ENCODE measurements at regions not wholly inside any gene's neighbourhood (a gene's known extent, or its start where the extent isn't known, plus 50 kb on each side); places are given as distances from the start of the nearest gene placed in this dataset.

DNA sequence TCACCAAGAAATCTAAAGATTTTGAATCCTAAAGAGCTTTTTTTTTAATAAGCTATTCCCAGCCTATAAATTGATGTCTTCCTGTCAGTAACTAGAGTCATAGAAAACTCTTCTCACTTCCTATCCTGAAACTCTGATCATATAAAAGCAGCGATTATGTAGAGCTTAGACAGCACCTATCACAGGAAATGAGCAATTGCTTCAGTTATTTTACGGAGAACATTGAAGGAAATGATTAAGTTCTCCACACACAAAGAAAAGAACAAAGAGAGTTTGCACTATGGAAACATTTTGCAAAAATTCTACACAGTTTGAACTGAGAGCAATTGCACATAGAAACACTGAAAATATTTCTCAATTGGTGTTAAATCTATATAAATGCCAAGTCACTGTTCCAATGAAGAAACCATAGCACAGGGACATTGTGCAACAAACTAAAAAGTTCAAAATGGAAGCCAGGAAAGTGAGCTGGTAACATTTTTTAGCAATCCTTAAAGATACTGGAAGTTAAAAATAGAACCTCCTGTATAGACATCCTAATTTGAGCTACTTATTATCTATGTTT lies 291.5 kb upstream of the ARHGEF26 start:
- DNase-seq (no peak), ATAC-seq (no peak)
- WGBS, 2 donors, result 44 to 56% methylated on average over 2 of the region's 2 CpGs
- Histone ChIP-seq H3K36me3 (no peaks in the 10 kb centered on the region), H3K27ac (peak overlapping the region in 1 of 10 donors; percentile 18), H3K27me3 (no peaks in the 10 kb centered on the region), H3K9me3 (peaks cover 0 to 7% (median 0%) of the 10 kb centered on the region in 11 donors), H3K4me3 (no peak overlapping the region), H3K4me1 (no peaks in the 10 kb centered on the region)
- TF ChIP-seq, protein P1, sequence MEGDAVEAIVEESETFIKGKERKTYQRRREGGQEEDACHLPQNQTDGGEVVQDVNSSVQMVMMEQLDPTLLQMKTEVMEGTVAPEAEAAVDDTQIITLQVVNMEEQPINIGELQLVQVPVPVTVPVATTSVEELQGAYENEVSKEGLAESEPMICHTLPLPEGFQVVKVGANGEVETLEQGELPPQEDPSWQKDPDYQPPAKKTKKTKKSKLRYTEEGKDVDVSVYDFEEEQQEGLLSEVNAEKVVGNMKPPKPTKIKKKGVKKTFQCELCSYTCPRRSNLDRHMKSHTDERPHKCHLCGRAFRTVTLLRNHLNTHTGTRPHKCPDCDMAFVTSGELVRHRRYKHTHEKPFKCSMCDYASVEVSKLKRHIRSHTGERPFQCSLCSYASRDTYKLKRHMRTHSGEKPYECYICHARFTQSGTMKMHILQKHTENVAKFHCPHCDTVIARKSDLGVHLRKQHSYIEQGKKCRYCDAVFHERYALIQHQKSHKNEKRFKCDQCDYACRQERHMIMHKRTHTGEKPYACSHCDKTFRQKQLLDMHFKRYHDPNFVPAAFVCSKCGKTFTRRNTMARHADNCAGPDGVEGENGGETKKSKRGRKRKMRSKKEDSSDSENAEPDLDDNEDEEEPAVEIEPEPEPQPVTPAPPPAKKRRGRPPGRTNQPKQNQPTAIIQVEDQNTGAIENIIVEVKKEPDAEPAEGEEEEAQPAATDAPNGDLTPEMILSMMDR (IDR thresholded peaks at IDR 0.05), result no peak
- intact Hi-C loops (cut with DNase I), result no loop called here

DNA sequence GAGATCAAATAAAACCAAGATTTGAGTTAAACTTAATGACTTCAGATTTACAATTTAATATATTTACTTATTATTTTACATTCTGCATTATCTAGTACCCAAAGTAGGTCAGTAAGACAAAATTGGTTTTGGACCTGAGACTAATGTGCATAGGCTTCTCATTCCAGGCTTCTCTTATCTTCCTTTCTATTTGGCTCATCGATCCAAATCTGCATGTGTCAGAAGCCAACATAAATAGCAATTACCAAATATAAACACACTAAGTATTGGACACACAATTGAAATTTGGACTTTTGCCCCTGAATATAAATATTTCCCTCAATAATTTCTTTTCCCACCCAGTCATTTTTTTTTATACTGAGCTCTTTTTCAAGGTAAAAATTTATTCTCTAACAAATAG lies 290.6 kb upstream of the ARHGEF26 start:
- TF ChIP-seq, protein P1 (IDR thresholded peaks at IDR 0.05), result no peak

DNA sequence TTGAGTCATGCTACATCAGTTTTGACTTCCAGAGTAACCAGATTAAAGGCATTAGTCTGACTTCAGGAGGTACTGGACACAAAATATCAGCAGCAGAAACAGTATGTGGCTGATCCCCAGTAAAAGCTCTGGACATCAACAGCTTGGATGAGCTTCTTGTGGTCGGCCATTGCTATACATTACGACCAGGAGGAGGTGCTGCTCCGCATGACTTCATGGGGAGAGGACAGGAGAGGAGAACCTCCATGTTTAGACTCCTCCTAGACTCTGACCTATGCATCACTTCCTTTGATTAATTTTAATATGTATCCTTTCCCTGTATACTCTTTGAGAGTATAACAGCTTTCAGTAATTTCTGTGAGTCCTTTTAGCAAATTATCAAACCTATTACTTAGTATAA lies 285.6 kb upstream of the ARHGEF26 start:
- no peaks in the 10 kb centered on the region for H3K36me3 ChIP-seq
- ATAC-seq (no peak), DNase-seq (no peak)
- intact Hi-C loops (cut with DNase I), result no loop called here
- no peaks in the 10 kb centered on the region for H3K27me3 ChIP-seq
- 76 to 84% methylated on average over 3 of the region's 3 CpGs for WGBS, 2 donors
- H3K4me1 ChIP-seq, result no peaks in the 10 kb centered on the region
- peaks cover 0 to 5% (median 0%) of the 10 kb centered on the region in 11 donors for H3K9me3 ChIP-seq
- H3K4me3 ChIP-seq, result no peak overlapping the region
- no peak overlapping the region for H3K27ac ChIP-seq
- TF ChIP-seq, protein P1 (IDR thresholded peaks at IDR 0.05), result no peak

More for the DNA sequence above, 290.6 kb upstream of the ARHGEF26 start:
- no peaks in the 10 kb centered on the region for H3K36me3 ChIP-seq
- no peak overlapping the region for H3K4me3 ChIP-seq
- 15 to 34% methylated on average over 1 of the region's 1 CpG for WGBS, 2 donors
- no peak overlapping the region for H3K27ac ChIP-seq
- no peaks in the 10 kb centered on the region for H3K27me3 ChIP-seq
- ATAC-seq, result no peak
- H3K9me3 ChIP-seq, result peaks cover 0 to 5% (median 0%) of the 10 kb centered on the region in 11 donors
- H3K4me1 ChIP-seq, result no peaks in the 10 kb centered on the region
- intact Hi-C loops (cut with DNase I), result no loop called here
- no peak for DNase-seq

DNA sequence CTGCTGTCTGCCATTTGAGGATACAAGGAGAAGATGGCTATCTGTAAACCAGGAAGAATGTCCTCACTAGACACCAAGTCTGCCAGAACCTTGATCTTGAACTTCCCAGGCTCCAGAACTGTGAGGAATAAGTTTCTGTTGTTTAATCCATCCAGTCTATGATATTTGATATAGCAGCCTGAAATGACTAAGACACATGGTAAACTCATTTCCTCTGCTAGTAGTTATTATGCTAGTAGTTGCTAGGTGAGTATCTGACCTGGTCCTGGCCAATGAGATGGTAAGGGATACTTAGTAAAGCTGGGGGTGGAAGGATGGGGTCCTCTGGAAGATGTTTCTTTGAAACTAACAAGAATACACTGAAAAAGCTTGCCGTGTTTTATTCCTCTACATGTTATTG lies 280.7 kb upstream of the ARHGEF26 start:
- Histone ChIP-seq H3K27me3 (no peaks in the 10 kb centered on the region), H3K4me1 (no peaks in the 10 kb centered on the region), H3K4me3 (no peak overlapping the region), H3K9me3 (peaks cover 0 to 5% (median 0%) of the 10 kb centered on the region in 11 donors), H3K36me3 (no peaks in the 10 kb centered on the region), H3K27ac (no peak overlapping the region)
- ATAC-seq (no peak), DNase-seq (no peak)
- intact Hi-C loops (cut with DNase I), result no loop called here
- TF ChIP-seq, protein P1 (IDR thresholded peaks at IDR 0.05), result no peak
- 95 to 98% methylated on average over 1 of the region's 1 CpG for WGBS, 2 donors
